ENCODE measurements at regions not wholly inside any gene's neighbourhood (a gene's known extent, or its start where the extent isn't known, plus 50 kb on each side); places are given as distances from the start of the nearest gene placed in this dataset.

DNA sequence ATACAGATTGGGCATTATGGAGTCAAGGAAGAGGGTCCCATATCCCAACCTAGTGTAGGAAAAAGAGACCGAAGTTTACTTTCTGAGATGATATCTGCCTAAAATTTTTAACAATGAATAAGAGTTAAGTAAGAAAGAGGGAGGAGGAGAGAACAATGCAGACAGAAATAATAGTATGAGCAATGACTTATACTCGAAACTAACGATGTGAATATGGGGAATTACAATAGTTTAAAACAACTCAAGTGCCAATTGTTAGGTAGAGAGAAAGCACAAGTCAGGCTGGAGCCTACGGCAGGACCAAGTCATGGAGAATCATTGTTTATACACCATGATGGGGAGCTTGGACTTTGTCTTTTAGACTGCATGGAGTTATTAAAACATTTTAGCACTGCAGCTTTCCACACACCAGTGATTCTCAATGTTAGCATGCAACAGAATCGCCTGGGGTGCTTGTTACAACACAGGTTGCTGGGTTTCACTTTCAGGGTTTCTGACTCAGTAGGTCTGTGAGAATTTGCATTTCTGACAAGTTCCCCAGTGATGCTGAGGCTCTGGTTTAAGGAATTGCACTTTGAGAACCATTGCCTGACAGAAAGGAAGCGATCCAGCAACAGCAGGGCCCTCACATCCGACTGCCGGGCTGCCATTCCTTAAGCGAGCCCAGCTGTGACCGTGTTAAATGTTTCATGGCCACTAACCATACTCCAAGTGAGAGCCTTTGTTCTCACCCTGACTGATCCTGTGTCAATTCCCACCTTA lies 511.2 kb downstream of the DCDC2C start:
- Histone ChIP-seq H2AFZ (ENCODE audit: low read length) (no peak overlapping the region), H3K4me1 (ENCODE audit: insufficient read depth, low read length) (no peaks in the 10 kb centered on the region), H3K4me2 (ENCODE audit: low read depth, low read length) (no peak overlapping the region), H3K27ac (ENCODE audit: extremely low read length, insufficient read depth, low read length) (no peak overlapping the region), H3K9me3 (ENCODE audit: low read length) (peaks cover 51% of the 10 kb centered on the region), H4K20me1 (ENCODE audit: insufficient read depth, low read length) (no peaks in the 10 kb centered on the region), H3K79me2 (ENCODE audit: insufficient read depth, low read length) (no peaks in the 10 kb centered on the region), H3K9ac (ENCODE audit: insufficient read depth, low read depth, low read length) (no peak overlapping the region), H3K36me3 (replicated peaks in 1 of 2; ENCODE audit: control insufficient read depth in 1 of 2, insufficient read depth in 2 of 2, low read length in 2 of 2) (no peaks in the 10 kb centered on the region), H3K27me3 (ENCODE audit: control insufficient read depth in 1 of 2, insufficient read depth in 2 of 2, low read length in 2 of 2) (no peaks in the 10 kb centered on the region), H3K4me3 (replicated peaks in 1 of 3; ENCODE audit: insufficient read depth in 1 of 3, low read depth in 2 of 3, low read length in 3 of 3) (no peak overlapping the region)
- ATAC-seq (no peak), DNase-seq (ENCODE audit: low spot score) (no peak), FAIRE-seq (no peak)
- TF ChIP-seq DMAP1 (CRISPR knock-in tag; IDR thresholded peaks at IDR 0.05) (no peak), HNF4A (CRISPR knock-in tag; IDR thresholded peaks at IDR 0.05) (no peak), KDM5A (IDR thresholded peaks at IDR 0.05; ENCODE audit: borderline replicate concordance, low read length) (no peak), ZBTB1 (CRISPR knock-in tag; IDR thresholded peaks at IDR 0.05; ENCODE audit: borderline replicate concordance) (no peak), ZNF337 (CRISPR knock-in tag; IDR thresholded peaks at IDR 0.05; ENCODE audit: borderline replicate concordance, low read depth) (no peak), ZNF235 (CRISPR knock-in tag; IDR thresholded peaks at IDR 0.05; ENCODE audit: borderline replicate concordance) (no peak), BORCS8-MEF2B (CRISPR knock-in tag; IDR thresholded peaks at IDR 0.05) (no peak)
- TF ChIP-seq, protein P1, sequence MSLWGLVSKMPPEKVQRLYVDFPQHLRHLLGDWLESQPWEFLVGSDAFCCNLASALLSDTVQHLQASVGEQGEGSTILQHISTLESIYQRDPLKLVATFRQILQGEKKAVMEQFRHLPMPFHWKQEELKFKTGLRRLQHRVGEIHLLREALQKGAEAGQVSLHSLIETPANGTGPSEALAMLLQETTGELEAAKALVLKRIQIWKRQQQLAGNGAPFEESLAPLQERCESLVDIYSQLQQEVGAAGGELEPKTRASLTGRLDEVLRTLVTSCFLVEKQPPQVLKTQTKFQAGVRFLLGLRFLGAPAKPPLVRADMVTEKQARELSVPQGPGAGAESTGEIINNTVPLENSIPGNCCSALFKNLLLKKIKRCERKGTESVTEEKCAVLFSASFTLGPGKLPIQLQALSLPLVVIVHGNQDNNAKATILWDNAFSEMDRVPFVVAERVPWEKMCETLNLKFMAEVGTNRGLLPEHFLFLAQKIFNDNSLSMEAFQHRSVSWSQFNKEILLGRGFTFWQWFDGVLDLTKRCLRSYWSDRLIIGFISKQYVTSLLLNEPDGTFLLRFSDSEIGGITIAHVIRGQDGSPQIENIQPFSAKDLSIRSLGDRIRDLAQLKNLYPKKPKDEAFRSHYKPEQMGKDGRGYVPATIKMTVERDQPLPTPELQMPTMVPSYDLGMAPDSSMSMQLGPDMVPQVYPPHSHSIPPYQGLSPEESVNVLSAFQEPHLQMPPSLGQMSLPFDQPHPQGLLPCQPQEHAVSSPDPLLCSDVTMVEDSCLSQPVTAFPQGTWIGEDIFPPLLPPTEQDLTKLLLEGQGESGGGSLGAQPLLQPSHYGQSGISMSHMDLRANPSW (CRISPR knock-in tag; IDR thresholded peaks at IDR 0.05; ENCODE audit: borderline replicate concordance) = no peak
- TF ChIP-seq, protein P2, sequence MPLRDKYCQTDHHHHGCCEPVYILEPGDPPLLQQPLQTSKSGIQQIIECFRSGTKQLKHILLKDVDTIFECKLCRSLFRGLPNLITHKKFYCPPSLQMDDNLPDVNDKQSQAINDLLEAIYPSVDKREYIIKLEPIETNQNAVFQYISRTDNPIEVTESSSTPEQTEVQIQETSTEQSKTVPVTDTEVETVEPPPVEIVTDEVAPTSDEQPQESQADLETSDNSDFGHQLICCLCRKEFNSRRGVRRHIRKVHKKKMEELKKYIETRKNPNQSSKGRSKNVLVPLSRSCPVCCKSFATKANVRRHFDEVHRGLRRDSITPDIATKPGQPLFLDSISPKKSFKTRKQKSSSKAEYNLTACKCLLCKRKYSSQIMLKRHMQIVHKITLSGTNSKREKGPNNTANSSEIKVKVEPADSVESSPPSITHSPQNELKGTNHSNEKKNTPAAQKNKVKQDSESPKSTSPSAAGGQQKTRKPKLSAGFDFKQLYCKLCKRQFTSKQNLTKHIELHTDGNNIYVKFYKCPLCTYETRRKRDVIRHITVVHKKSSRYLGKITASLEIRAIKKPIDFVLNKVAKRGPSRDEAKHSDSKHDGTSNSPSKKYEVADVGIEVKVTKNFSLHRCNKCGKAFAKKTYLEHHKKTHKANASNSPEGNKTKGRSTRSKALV (CRISPR knock-in tag; IDR thresholded peaks at IDR 0.05) = no peak
- TF ChIP-seq, protein P3, sequence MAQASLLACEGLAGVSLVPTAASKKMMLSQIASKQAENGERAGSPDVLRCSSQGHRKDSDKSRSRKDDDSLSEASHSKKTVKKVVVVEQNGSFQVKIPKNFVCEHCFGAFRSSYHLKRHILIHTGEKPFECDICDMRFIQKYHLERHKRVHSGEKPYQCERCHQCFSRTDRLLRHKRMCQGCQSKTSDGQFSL (CRISPR knock-in tag; IDR thresholded peaks at IDR 0.05) = no peak
- in situ Hi-C loops (cut with HindIII; ENCODE audit: extremely low pct_ligation_motif_present, low pct_unique_long_range_greater_than_20kb) (no loop called here), intact Hi-C loops (cut with micrococcal nuclease; ENCODE audit: unreplicated experiment) (no loop called here)
- ChIA-PET CTCF (ENCODE audit: low intra/inter-chr PET ratio, low total read pairs) (no interaction called here), POLR2A (no interaction called here)
- 11% methylated on average over 10 of the region's 10 CpGs for WGBS (ENCODE audit: low lambda C conversion rate)
- BruUV-seq (replicated peaks) = no TSS peak
